NCI-H82 treated with DMSO at 0.1 percent for 48 hours (cell line): ENCODE measurements at regions not wholly inside any gene's neighbourhood (a gene's known extent, or its start where the extent isn't known, plus 50 kb on each side); places are given as distances from the start of the nearest gene placed in this dataset.

Experiments
- DNase-seq: peaks from one replicate; lab custom pipeline; 2025; ENCODE audit not compliant: unreplicated experiment; lab: John Stamatoyannopoulos, UW

- no peak for DNase-seq
Observed at GRCh38 chr6:145332011-145332410, 403.3 kb downstream of the EPM2A start.

DNA sequence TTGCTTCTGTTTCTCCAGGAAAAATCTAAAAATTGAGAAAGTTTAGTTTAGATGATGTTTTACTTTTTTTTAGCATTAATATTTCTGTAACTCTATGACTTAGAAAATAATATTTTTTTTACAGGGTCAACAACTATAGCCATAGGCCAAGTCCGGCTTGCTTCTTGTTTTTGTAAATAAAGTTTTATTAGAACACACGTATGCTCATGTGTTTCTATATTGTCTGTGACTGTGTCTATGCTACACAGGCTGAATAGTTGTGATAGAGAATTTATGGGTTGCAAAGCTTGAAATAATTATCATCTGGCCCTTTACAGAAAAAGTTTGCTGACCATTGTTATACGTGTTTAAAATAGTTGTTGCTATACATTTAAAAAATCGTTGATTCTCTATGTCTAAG, 399.2 kb downstream of the EPM2A start:
- no peak for DNase-seq

GRCh38 chr6:145339089-145339488, 396.2 kb downstream of the EPM2A start:
- no peak for DNase-seq

DNA sequence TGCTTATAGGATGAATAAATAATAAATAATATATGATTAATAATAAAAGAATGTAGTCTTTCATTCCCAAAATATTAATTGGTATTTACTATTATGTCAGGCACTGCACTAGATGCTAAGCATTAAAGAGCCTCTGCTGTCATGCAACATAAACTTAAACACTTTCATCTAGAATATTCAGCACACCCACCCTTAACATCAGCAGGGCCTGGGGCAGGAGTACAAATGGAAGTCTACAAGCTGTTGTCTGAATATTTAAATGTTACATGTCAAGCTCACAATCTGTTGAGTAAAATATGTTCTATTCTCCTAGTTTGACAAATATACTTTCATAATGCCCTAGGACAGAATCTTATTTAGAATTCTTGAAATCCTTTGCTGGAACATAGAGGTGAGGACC, 395.1 kb downstream of the EPM2A start:
- DNase-seq: no peak

GRCh38 chr6:145345094-145345493, 390.2 kb downstream of the EPM2A start:
- no peak for DNase-seq

DNA sequence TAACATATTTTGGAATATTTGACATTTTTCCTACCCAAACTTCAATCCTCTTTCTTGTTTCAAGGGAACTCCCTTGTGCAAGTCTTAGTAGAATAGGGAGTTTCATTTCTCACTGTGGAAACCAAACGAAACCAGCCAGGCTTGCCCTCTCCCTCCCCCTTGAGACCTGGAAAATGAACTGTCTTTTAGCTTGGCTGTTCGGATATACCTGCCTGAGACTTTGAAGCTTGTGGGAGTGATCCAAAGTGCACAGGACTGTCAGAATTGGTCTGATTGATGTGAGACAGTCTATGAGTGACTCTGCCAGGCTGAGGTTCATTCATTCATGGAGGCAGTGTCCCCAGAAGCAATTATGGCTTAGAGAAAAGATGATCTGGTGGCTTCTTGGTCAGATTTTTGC, 388.1 kb downstream of the EPM2A start:
- DNase-seq: no peak

DNA sequence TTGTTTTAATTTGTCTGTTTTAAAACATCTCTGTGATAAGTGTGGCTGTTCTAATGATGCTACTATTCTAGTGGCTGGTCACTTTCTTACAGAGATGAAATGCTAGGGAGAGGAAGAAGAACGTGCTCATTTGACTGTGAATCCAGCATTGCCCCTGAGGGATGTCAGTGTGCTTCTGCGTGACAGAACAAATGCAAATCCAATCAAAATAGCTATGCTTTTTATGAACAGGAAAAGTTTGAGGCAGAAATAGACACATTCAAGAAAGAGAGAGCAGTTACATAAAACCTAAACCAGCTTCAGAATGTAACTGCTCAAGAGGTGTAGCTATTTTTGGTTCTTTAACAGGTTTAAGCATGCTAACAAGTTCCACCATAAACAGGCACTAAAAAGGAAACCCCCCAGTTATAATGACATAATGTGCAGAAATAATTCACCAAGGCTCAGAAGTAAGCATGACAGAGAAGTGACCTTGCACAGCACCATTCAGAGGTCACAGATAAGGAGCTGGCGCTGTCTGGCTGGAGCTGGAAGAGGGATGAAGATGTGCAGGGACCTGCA, 385.3 kb downstream of the EPM2A start:
- DNase-seq: no peak

GRCh38 chr6:145350928-145351327, 384.4 kb downstream of the EPM2A start:
- no peak for DNase-seq

DNA sequence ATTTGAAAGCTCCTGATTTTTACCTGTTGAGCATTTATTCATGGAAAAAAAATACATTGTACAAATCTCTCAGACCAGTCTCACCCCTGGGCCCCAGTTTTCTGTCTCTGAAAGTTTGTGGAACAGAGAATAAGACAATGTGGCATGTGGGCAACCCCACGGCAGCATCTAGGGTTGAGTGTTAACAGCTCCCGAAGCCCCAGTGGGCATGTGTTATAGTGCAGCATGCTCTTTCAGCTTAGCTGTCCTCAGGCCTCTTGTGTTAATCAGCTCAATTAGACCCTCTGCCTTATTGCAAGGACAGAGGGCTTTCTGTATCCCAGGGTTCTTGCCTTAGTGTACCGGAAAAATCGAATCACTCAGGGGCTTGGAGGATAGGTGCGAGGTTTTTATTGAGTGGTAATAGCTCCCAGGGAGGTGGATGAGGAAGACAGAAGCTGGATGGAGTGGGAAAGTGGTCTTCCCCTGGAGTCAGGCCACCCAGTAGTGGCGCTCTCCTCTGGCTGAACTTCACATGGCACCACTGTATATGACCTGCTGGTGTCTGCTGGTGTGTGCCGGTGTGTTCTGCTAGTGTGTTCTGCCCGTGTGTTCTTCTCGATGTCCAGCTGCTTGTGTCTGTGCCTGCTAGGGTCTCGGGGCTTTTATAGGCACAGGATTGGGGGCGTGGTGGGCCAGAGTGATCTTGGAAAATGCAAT, 382.8 kb downstream of the EPM2A start:
- DNase-seq: peak; percentile 3

GRCh38 chr6:145360865-145361264, 374.5 kb downstream of the EPM2A start:
- DNase-seq: no peak

DNA sequence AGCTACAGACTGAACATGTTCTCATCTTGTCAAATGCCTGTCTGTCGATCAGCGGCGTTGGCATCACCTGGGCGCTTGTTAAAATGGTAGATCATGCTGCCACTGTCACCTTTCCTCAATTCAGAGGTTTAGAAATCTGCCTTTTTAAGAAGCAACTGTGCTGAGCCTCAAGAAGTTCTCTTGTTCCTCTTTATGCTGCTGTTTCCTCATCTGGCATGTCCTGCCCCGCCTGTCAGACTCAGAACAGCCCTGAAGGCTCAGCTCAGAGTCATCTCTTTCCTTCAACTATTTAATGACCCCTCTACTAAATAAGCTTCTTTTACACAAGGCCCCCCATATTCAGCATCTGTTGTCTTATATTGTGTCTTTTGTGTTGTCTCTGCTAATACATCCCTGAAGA, 368.2 kb downstream of the EPM2A start:
- DNase-seq: no peak

- DNase-seq: no peak
Observed at GRCh38 chr6:145368075-145368474, 367.2 kb downstream of the EPM2A start.

DNA sequence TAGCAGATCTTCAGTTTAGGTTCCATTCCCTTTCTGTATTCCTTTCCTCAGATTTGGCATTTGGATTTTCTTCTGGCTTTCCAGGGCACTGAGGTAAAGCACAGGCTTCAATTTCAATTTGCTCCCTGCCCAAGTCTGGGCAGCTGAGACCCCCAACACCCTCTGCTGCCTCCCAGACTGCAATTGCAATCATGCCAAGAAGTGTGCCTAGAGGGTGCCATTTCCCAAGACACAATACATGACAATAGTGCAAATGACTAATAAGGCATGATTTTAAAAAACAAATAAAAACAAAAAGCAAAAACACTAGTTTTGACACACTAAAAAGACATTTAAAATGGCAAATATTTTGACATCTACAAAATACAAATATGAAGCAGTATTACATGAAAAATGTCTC, 364.8 kb downstream of the EPM2A start:
- DNase-seq: no peak

GRCh38 chr6:145372671-145373151, 362.6 kb downstream of the EPM2A start:
- no peak for DNase-seq

DNA sequence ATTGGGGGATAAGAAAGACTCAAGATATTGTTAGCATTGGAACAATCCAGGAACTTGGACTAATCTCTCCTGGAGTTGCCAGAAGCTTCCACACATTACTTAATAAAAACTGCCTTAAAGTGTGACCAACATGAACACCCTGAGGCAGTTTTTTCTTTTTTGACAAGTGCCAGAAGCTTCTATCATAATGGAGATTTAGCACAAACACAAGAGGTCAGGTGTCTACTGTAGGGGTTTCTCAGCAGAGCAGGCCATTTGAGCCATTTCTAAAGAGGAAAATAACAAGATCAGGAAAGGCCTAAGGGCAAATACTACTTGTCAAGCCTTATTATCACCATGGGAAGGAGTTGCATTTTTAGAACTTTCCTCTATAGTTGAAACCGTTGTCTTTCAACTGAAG, 361.5 kb downstream of the EPM2A start:
- DNase-seq: no peak

GRCh38 chr6:145374570-145374969, 360.8 kb downstream of the EPM2A start:
- no peak for DNase-seq

DNA sequence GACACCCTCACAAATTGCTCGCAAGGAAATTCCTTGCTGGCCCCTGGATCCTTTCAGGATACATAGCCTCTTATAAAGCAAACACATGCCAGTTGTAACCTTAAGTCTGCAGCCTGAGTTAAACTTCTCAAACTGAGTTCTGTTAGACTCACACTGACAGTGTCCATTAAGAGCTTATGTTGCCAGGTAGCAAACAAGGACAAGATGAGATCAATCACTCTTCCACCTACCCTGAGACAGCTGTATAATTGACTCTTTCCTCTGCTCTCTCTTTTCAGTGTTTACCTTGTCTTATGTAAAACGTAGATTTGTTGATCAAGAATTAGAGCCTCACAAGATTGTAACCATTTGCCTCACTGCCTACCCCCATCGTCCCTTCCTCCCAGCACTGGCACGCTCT, 359.8 kb downstream of the EPM2A start:
- DNase-seq: no peak

- DNase-seq: no peak
Observed at GRCh38 chr6:145380186-145380585, 355.1 kb downstream of the EPM2A start.

DNA sequence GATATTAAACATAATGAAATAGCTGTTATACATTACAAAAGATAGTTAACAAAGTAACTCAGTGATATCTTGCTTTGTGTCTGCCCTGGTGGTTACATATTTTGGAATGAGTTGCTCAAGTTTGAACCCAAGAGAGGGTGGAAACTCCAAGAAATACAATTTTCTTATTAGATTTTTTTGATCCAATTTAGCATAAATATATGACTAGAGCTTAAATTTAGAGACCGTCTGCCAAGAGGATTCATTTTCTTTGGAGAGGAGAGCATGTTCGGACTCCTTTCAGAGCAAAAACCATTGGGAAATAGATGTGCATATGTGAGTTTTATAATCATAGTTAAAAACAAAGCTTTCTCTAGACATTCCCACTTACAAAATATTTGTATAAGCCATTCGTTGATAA, 353.4 kb downstream of the EPM2A start:
- DNase-seq: no peak

- no peak for DNase-seq
Observed at GRCh38 chr6:145383428-145383827, 351.9 kb downstream of the EPM2A start.

DNA sequence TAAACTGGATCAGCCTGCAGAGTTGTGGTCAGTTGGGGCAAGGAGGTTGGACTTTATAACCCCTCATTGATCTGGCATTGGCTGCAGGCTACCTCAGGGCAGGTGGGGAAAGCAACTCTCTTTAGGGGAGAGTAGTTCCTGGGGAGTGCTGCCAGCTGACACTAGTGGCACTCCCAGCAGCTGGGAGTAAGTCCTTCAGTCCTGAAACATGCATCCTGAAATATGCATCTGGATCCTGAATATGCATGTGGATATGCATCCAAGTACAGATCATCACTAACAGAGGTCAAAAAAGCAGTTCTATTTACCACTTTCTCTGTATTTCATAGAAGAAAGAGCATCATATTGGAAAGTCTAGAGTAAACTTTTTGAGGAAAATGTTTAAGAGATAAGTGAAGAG, 350.8 kb downstream of the EPM2A start:
- DNase-seq: no peak

GRCh38 chr6:145396499-145396898, 338.8 kb downstream of the EPM2A start:
- DNase-seq: no peak

DNA sequence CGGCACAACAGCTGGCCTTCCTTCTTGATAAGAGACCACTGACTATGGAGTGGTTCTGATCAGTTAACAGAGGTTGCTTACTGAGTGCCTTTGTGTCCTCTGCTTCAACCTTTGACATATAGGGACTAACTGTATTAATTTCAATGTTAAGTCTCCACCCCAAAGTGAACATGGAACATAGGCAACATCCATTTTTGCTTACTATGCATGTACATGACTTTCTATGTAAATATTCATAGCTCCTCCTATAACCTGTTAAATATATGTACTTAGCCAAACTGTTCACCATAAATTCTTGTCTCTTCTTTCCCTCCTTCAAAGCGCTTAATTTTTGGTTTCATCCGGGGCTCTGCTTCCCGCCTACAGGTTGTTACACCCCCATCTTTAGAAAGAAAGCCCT, 334.8 kb downstream of the EPM2A start:
- no peak for DNase-seq
